GM19043 (cell line): ENCODE measurements at regions not wholly inside any gene's neighbourhood (a gene's known extent, or its start where the extent isn't known, plus 50 kb on each side); places are given as distances from the start of the nearest gene placed in this dataset.

Source experiments
- ATAC-seq: cut with Tn5 transposase; IDR thresholded peaks from one replicate; pipeline ENCODE4 v1.9.1; 2021; ENCODE audit warnings: low read depth; ENCODE audit not compliant: unreplicated experiment

- ATAC-seq: no peak
These were observed 971.6 kb downstream of the SUCLG1 start for GRCh38 chr2:83487451-83487850.

GRCh38 chr2:83481436-83481835 is 977.6 kb downstream of the SUCLG1 start:
- ATAC-seq: no peak

DNA sequence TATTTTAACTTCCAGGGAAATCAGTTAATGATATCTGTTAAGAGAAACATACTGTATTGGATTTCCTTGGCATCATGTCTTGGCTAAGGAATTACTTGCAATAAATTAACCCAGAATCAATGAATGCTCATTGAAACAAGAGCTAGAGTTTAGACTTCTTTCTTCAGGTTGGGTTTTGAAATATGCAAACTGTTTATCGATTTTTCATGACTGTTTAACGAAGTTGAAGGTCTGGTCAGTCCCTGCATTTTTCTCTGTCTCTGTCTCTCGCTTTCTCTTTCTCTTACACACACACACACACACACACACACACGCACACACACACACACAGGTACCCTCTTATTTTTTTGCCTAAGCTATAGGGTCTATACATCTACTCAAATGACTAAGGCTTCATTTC is 981.0 kb downstream of the SUCLG1 start:
- no peak for ATAC-seq

DNA sequence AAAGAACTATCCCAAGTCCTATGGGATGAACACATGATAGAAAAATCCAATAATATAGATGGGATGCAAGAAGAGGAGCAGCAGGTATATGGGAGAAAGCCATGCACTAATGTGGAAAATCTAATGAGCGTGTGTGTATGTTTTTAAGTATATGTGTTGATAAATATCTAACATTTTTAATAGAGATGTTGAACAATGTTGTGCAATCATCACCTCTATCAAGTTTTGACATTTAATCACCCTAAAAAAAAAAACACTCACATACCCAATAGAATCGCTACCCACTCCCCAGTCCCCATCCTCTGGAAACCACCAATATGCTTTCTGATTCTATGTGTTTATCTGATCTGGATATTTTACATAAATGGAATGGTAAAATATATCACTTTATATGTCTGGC is 983.7 kb downstream of the SUCLG1 start:
- no peak for ATAC-seq

DNA sequence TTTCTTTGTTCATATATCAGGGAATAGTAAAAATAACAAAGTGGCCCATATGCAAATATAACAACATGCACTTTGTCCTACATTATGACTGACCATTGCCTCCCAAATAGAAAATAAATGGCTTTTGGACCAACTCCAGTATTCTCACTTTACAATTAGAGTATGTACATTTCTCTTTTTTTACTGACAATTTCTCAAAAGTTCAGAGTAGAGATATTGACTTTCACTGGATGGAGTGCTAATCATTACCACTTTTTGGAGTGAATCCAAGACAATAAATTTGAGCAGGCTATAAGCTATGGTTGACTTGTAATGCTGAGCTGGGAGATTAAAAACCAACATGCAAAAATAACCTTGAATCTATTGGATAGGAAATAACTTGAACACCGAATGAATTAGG is 987.4 kb downstream of the SUCLG1 start:
- no peak for ATAC-seq

DNA sequence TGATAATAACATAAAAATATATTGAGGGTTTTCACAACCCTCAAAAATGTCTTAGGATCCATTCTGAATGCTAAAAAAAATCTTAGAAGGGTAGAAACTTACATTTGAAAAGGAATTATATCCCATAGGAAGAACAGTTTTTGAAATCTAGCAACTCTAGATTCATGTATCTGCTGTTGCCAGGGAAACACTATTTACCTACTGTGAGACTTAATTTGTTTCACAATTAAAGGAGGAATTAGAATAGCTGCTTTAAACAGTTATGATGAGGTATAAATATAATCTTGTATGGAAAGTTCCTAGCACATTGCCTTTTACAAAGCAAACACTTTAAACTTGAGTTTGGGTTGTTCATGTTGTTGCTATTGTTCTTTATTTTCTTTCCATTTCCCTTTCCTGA is 988.2 kb downstream of the SUCLG1 start:
- no peak for ATAC-seq

- ATAC-seq: no peak
These were observed 994.6 kb downstream of the SUCLG1 start for GRCh38 chr2:83464444-83464843.

GRCh38 chr2:83462881-83463280 is 996.2 kb downstream of the SUCLG1 start:
- ATAC-seq: no peak

- ATAC-seq: no peak
These were observed 997.9 kb downstream of the SUCLG1 start for GRCh38 chr2:83461135-83461534.

GRCh38 chr2:83459456-83459855 is 999.6 kb downstream of the SUCLG1 start:
- no peak for ATAC-seq

DNA sequence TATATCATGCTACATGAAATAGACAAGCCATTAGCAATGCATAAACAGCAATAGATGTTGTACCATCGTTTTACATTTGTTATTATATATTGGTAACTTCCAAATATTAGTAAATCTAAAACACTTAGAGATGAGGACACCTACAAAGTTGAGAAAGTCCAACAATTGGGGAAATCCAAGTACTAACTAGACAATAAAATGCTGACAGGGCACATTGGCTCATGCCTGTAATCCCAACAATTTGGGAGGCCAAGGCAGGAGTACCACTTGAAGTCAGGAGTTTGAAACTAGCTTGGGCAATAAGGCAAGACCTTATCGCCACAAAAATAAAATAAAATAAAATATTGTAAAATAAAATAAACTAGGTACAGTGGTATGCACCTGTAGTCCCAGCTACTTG is 1023.1 kb downstream of the SUCLG1 start:
- ATAC-seq: no peak

DNA sequence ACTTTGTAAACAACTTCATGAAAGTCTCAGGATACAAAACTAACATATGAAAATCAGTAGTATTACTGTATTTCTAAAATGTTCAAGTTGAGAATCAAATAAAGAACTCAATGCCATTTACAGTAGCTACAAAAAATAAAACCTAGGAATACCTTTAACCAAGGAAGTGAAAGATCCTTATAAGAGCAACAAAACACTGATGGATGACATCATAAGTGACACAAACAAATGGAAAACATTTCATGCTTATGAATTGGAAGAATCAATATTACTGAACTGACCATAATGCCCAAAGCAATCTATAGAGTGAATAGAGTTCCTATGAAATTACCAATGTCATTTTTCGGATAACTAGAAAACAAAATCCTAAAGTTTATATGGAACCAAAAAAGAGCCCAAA is 1038.1 kb downstream of the SUCLG1 start:
- ATAC-seq: no peak

DNA sequence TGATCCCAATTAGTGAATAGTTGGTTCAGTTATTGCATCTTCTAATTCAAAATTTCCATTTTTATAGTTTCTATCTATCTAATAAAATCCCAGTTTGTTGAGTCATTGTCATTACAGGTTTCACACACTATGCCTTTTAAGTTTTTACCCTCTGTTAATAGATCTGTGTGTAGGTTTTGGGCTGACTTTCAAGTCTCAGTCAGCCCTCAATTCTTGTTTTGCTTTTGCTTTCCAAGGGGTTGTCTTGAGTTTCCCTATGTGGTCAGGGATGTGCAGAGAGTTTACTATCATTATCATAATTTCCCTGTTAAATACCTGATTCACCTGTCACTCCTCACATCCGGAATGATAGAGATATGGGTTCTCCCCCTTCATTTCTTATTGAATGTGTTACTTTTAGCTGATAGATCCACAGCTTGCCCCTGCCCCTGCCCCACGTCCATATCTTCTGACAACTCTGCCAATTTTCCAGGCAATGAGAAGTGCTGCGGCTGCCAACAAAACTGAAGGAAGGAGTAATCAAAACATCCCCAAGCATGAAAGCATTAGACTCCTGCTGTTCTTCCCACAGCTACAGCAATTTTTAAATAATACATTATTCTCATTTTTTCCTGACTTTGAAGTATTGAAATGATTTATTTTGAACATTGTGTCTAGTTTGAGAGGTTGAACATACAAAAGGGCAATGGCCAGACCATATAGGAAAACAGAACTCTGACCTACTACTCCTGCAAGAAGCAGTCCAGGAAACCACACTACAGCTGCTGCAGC is 1064.8 kb downstream of the SUCLG1 start:
- no peak for ATAC-seq

DNA sequence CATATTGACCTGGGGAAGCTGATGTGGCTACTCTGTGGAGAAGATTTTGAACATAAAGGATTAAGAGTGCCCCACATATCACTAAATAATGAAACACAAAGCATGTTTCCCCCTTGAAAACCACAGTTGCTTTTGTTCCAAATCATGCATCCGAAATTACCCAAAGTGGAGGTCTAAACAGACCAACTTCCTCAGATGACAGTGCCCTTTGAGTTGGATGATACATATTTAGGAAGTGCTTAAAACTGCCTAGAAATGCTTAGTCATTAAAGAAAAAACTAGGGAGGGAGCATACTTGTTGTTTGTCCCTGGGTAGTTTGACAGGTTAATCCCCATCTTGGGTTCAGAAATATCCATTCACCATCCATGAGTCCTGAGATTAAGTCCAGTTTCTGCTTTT is 1070.3 kb downstream of the SUCLG1 start:
- ATAC-seq: no peak

DNA sequence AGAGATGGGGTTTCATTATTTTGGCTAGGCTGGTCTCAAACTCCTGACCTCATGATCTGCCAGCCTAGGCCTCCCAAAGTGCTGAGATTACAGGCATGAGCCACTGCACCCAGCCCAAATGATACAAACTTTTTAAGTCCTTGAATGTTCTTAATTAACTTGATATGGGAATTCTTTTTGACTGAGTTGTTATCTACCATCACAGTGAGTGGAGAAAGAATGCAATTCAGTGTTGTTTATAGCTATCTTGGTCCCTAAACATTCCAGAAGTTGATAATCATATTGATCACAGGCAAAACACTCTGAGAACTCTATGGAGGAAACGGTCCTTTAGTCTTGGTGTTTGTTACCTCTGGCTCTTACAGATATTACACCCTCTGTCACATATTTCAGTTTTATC is 1072.5 kb downstream of the SUCLG1 start:
- no peak for ATAC-seq

DNA sequence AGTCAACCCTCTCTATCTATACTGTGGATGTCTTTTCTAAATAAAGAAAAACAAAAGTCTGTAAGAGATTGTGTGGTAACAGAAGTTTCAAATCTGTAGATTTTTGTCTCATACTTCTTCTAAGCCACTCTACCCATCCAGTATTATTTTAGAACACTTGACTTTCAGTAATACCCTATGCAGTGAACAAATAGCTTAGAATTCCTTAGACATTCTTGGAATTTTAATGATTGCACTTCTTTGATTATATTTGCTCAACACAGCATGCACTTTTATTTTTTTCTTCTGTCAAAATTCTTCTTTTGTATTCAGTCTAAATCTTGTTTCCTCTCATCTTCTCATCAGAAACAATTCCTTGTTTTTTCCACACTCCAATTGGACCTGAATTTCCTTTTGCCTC is 1080.2 kb downstream of the SUCLG1 start:
- no peak for ATAC-seq

GRCh38 chr2:83376731-83377130 is 1082.3 kb downstream of the SUCLG1 start:
- no peak for ATAC-seq

- ATAC-seq: no peak
These were observed 1088.7 kb downstream of the SUCLG1 start for GRCh38 chr2:83370419-83370762.

GRCh38 chr2:83369601-83370418 is 1089.3 kb downstream of the SUCLG1 start:
- ATAC-seq: no peak

DNA sequence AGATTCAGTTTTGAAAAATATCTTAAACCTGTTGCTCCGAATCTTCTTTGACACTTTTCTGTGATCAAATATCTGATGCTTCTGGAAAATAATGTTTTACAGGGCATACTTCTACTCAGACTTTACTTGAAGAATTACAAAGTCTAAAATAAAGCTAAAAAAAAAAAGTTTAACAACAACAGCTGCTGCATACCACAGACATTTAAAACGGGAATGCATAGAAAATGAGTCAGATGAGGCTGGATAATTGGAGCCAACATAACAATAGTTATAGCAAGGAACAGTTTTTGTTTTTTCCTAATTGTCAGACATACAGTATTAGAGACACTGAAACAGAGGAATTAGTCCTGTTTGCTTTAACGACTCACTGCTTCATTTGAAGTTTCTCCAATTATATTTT is 1090.2 kb downstream of the SUCLG1 start:
- ATAC-seq: no peak

GRCh38 chr2:83368461-83368860 is 1090.6 kb downstream of the SUCLG1 start:
- no peak for ATAC-seq

DNA sequence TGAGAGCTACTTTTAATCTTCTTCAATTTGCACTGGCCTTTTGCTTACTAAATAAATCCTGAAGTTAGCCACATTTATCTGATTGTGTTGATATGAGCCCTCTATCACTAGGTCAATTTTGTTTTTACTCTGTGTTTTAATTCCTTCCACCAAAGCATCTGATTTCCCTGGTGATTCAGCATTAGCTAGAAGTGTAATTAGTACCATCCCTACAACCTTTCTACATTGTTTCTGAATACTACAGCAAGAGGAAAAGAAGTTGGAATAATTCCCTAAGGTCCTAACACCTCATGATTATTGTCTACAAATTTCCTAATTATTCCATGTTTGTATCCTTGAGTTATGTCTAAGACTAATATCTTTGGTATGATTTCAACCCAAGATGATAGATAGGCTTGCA is 1093.6 kb downstream of the SUCLG1 start:
- ATAC-seq: no peak
